RKO (cell line): ENCODE measurements at regions not wholly inside any gene's neighbourhood (a gene's known extent, or its start where the extent isn't known, plus 50 kb on each side); places are given as distances from the start of the nearest gene placed in this dataset.
"Not testable (repeated sequence)": the region's sequence is repeated elsewhere in the genome, so short reads cannot be mapped to it uniquely, and the experiment has no call there.

Experiments used
- DNase-seq: peaks from one replicate; pipeline ENCODE4 v3.0.0-alpha.2; 2016; ENCODE audit warnings: low spot score

DNA sequence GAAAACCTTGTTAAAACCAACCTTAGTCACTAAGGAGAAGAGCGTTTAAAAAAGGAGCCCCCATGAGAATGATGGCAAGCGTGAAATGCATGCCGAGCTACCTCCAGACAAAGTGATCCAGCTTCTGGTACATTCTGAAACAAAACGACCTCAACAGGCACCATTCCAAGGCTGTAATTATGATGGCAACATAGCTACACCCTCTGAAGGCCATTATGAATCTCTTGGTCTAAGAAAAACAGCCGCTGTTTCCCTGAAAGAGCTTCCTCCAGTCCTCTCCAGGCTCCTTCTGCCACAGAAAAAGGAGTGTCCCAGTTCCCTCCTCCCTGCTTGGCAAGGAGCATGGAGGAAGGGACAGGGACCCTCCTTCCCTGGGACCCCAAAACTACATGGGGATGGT is 50.0 kb upstream of the ABLIM1 start:
- no peak for DNase-seq

DNA sequence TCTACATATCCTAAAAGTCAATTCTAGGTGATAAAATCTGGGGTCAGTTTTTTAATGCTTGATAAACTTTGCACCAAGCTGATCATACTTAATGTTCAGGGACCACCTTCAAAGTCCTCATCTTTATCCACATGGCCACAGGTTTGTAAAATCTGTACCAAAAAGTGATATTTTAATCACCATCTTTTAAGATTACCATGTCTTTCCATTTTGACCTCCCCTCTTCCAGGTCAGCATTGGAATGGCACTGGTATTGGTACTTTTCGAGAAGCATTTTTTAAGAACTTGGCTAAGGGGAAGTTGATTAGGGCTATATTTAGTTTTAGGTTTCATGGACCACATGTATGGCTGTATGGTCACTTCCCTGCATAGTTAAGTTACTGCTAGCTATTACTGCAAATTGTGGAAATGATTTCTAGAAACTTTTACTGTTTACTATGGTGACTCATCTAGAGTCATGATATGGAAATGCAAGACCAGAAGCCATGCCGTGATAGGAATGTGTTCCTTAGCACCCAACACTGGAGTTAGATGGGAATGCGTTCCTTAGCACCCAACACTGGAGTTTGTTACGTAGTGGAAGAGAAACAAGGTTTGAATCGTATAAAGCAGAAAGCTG is 50.8 kb upstream of the ABLIM1 start:
- peak; percentile 63 for DNase-seq

DNA sequence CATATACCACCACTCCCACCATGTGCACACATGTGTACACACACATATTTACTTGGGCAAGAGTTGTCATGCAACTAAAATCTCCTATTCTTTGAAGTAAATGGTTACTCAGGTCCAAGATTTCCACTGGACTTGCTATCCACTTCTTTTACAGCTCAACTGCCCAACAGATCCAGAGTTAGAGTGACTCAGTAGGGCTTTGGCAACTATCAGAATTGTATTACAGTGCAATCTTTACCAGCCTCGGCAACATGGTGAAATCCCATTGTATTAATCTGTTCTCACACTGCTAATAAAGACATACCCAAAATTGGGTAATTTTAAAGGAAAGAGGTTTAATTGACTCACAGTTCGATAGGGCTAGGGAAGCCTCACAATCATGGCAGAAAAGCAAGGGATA is 51.9 kb upstream of the ABLIM1 start:
- DNase-seq = no peak

GRCh38 chr10:114711176-114711868 is 53.2 kb upstream of the ABLIM1 start:
- DNase-seq = no peak

DNA sequence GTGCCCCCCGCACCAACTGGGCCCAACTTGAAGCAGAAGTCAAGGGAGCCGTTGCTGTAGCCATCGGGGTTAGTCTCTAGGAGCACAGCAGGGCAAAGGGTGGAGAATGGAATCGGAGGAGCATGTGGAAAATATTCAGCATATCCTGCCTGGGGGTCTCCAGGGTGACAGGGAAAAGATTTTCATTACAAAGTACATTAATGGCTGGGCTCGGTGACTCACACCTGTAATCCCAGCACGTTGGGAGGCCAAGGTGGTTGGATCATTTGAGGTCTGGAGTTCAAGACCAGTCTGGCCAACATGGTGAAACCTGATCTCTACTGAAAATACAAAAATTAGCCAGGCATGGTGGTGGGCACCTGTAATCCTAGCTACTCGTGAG is 53.8 kb upstream of the ABLIM1 start:
- DNase-seq = no peak

GRCh38 chr10:114713525-114714090 is 55.5 kb upstream of the ABLIM1 start:
- DNase-seq = no peak

DNA sequence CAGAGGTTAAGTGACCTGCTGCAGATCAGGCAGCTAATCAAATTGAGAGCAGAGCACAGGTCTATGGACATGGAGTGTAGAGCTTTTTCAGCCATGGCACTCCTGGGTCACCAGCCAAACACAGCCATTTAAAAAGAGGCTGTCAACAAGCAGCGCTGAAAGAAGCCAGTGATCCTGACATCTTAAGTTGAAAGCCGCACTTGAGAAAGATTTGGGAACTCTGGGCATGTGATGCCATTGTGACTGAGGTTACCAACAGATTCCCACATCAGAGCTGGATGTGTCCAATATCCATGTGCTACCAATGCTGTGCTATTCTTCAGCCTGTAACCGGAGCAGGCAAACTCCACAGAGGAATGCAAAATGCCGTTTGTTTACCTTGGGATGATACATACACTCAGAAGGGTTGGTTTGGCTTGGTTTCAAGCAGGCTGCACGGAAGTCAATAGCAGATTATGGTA is 56.2 kb upstream of the ABLIM1 start:
- DNase-seq = peak; percentile 9

- no peak for DNase-seq
These were observed 57.1 kb upstream of the ABLIM1 start for GRCh38 chr10:114715171-114715670.

GRCh38 chr10:114716811-114717404 is 58.8 kb upstream of the ABLIM1 start:
- DNase-seq = no peak

- not testable (repeated sequence) for DNase-seq
These were observed 59.8 kb upstream of the ABLIM1 start for GRCh38 chr10:114717881-114718280.

DNA sequence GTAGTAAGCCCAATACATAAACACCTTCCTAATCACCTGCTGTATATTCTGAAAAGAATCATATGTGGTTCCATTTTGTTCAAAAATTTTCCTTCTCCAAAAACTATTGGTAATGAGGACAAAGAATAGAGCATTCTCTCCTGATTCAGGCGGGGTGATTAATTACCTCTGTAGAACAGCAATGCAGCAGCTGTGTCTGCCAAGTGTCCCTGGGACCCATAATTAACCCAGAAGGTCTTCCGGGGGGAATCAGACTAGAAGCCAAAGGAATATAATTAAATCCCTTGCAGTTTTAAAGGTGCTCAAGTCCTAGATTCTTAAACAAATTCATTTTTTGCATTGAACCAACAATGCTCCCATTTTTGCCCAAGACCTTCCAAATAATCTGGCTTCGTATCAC is 60.3 kb upstream of the ABLIM1 start:
- no peak for DNase-seq

DNA sequence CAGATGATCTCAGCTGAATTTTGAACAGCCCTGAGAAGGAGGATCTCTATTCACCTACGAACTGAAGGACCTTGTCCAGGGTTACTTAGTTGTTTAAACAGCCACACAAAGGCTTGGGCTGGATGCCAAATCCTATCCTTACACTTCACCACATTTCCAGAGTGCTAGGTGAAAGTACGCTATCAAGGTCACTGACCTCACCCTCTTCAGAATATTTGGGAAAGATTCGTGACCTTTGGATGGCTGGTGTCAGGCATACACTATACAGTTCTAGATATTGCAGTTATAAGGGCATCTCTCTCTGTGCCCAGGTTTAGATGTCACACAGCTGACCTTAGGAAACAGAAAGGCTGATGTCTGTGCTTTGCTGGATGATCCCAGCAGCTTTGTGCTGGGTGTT is 61.2 kb upstream of the ABLIM1 start:
- DNase-seq = no peak

GRCh38 chr10:114720023-114720422 is 61.9 kb upstream of the ABLIM1 start:
- not testable (repeated sequence) for DNase-seq

- no peak for DNase-seq
These were observed 62.7 kb upstream of the ABLIM1 start for GRCh38 chr10:114720685-114721278.

DNA sequence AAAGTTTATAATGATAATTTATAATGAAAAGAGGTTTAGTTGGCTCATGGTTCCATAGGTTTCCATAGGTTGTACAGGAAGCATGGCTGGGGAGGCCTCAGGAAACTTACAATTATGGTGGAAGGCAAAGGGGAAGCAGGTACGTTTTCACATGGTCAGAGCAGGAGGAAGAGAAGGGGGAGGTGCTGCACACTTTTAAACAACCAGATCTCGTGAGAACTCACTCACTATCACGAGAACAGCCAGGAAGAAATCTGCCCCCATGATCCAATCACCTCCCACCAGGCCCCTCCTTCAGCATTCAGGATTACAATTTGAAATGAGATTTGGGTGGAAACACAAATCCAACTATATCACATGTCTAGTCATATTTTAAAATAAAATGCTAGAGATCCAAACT is 64.1 kb upstream of the ABLIM1 start:
- not testable (repeated sequence) for DNase-seq

DNA sequence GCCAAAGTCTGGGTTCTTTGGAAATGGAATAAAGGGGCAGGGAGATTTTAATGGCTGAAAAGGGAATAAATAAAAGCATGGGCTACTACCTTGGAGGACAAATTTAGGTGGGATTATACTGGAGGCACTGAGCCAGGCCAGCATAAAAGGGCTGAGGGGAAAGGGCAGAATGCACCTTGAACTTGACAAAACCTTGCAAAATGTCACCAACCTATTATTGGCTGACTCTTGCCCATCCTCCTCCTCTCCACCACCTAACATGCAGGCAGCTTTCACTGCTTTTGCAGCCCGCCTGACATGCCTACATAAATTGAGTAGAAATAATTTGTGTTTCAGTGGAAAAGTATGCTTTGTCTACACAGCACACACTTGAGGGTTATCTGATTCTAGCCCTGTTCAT is 65.3 kb upstream of the ABLIM1 start:
- DNase-seq = no peak

GRCh38 chr10:114723991-114724715 is 66.1 kb upstream of the ABLIM1 start:
- DNase-seq = no peak

DNA sequence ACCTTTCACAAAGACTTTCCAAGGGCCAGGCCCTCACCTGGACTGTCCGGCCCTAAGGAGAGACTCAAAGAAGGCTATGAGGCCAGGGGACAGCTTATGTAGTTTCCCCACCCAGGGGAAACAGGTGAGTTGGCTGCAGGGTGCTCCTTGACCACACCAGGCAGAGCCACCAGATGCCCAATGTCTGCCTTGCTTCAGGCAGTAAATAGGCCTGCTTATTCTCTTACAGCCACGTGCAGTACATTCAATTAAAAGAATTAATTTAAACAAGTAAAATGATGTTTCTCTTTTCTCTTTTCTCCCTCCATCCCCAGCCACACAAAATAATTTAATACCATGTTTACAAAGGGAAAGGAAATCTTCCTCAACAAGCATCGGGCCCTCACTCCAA is 66.6 kb upstream of the ABLIM1 start:
- no peak for DNase-seq

DNA sequence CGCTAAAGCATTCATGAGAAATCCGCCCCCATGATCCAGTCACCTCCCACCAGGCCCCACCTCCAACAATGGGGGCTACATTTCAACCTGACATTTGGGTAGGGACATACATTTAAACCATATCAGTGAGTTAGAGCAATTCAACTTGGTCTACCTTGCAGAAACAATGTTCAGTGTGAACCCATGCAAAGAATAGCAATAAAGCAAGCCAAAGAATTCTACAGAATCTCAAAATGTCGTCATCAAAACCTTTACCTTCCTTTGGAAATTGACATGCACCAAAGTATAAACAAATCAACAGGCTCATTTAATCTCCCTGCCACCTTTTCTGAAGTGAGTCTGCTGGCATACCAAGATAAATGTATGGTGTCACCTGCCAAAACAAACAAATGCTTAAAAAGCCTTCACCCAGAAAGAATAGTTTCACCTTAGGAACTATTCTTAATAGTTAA is 68.8 kb upstream of the ABLIM1 start:
- no peak for DNase-seq

- no peak for DNase-seq
These were observed 70.2 kb upstream of the ABLIM1 start for GRCh38 chr10:114728325-114728724.

DNA sequence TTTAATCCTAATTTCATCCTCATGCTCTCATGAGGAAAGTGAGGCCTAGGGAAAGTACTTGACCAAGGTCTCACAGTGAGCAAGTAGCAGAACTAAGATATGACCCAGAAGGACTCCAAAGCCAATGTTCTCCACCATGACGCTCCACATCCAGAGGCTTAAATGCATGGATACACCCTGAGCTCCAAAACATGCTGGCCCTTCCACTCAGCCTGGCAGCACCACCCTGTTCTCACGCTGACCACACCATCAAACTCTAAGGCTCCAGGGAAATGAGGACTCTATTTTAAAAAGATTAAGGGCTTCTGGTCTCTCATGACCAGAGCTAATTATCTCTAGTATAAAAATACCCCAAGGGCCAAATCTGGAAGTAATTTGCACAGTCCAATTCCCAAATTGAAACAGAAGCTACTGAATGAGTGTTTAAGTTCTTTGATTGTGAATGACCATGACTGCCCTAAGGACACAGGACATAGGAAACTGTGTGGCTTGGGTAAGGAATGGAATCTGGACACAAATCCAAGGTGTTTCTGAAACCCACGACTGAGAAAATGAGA is 71.1 kb upstream of the ABLIM1 start:
- no peak for DNase-seq

GRCh38 chr10:114730291-114730690 is 72.2 kb upstream of the ABLIM1 start:
- DNase-seq = no peak
